ENCODE measurements at regions not wholly inside any gene's neighbourhood (a gene's known extent, or its start where the extent isn't known, plus 50 kb on each side); places are given as distances from the start of the nearest gene placed in this dataset.

GRCh38 chr3:29171043-29171990 is 109.6 kb upstream of the RBMS3 start (continued):
- TF ChIP-seq SIN3A (conservative IDR thresholded peaks at IDR 0.05 in 1 of 2, IDR thresholded peaks at IDR 0.05 in 1 of 2; ENCODE audit: low read depth in 1 of 2, low read length in 2 of 2): no peak
- TF ChIP-seq SRF (IDR thresholded peaks at IDR 0.05; ENCODE audit: low read depth, low read length): no peak

Measured in H1 (cell line).